HCT116 (cell line): ENCODE measurements at regions not wholly inside any gene's neighbourhood (a gene's known extent, or its start where the extent isn't known, plus 50 kb on each side); places are given as distances from the start of the nearest gene placed in this dataset.

Experiments
- ELF1 ChIP-seq: IDR thresholded peaks from 2 replicates; pipeline ENCODE4 v1.6.1; 2012; ENCODE audit warnings: low read depth, borderline replicate concordance
- EZH2 ChIP-seq: fragments of 200-600 bp; sonication (generic); IDR thresholded peaks from 2 replicates; pipeline ENCODE4 v1.6.1; 2017; ENCODE audit warnings: antibody characterized with exemption, mixed run types
- EZH2phosphoT487 ChIP-seq: fragments of 200-600 bp; IDR thresholded peaks from 2 replicates; pipeline ENCODE4 v1.6.1; 2018; ENCODE audit warnings: antibody characterized with exemption, borderline replicate concordance
- POLR2A ChIP-seq: IDR thresholded peaks from 2 replicates; pipeline ENCODE4 v1.7.0; 2011; ENCODE audit warnings: borderline replicate concordance; ENCODE audit not compliant: insufficient read depth, insufficient read length; ENCODE audit errors: extremely low read depth
- POLR2AphosphoS5 ChIP-seq: IDR thresholded peaks from 2 replicates; pipeline ENCODE4 v1.6.1; 2011; ENCODE audit warnings: mild to moderate bottlenecking, low read depth, low read length, moderate library complexity
- ZNF274 ChIP-seq: fragments of 200-500 bp; sonication (Bioruptor generic); IDR thresholded peaks from 2 replicates; pipeline ENCODE4 v1.6.1; 2014; ENCODE audit warnings: mild to moderate bottlenecking, low read depth, low read length, inconsistent platforms
- TF ChIP-seq, protein P1 (sequence below), 3 experiments: fragments of 200-600 bp in 1 of 3; sonication (generic) in 1 of 3; IDR thresholded peaks in 2 of 3; conservative IDR thresholded peaks in 1 of 3; 2 replicates each; pipeline ENCODE4 v1.5.1; 2012 to 2017; ENCODE audit warnings: low read depth in 2 of 3, low read length in 2 of 3, antibody characterized with exemption in 1 of 3, borderline replicate concordance in 1 of 3, control low read depth in 1 of 3, mild to moderate bottlenecking in 1 of 3, mixed read lengths in 1 of 3, mixed run types in 1 of 3, moderate library complexity in 1 of 3; ENCODE audit not compliant: insufficient read depth in 1 of 3
- TF ChIP-seq, protein P2 (sequence below): IDR thresholded peaks from 2 replicates; pipeline ENCODE4 v1.6.1; 2012; ENCODE audit warnings: low read depth
- TF ChIP-seq, protein P3 (sequence below): IDR thresholded peaks from 2 replicates; pipeline ENCODE4 v1.6.1; 2012
- TF ChIP-seq, protein P4 (sequence below): IDR thresholded peaks from 2 replicates; pipeline ENCODE4 v1.6.1; 2012

DNA sequence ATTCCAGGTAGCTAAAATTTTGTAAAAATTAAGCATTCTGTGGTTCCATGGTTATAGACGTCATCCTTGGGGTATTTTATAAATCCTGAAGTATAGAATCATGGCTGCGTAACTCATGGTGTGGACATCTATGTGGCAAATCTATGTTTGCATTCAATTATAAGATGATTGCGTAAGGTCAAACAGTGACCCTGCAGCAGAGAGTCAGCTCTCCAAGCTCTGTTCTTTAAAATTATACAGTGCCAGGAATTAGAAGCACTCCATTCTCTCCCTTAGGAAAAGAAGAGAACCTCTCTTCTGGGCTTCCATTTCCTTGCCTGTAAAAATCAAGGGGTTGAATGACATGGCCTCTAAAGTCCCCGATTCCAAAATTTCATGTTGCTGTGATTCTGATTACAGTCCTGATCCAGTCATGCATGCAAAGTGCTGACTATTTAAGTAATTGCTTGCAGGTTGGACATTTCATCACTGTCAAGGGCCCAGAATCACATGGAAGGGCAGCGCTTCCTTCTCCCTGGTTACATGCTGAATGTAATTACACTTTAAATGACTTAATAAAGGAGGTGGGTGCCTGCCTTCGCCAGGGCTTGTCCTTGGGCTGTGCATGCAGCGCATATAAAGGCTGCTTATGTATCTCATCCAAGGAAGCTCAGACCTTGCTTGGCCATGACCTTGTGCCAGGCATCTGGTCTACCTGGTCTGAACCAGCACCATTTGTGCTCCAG is 550.7 kb downstream of the TYW1 start:
- TF ChIP-seq POLR2AphosphoS5 = no peak
- TF ChIP-seq, protein P1, sequence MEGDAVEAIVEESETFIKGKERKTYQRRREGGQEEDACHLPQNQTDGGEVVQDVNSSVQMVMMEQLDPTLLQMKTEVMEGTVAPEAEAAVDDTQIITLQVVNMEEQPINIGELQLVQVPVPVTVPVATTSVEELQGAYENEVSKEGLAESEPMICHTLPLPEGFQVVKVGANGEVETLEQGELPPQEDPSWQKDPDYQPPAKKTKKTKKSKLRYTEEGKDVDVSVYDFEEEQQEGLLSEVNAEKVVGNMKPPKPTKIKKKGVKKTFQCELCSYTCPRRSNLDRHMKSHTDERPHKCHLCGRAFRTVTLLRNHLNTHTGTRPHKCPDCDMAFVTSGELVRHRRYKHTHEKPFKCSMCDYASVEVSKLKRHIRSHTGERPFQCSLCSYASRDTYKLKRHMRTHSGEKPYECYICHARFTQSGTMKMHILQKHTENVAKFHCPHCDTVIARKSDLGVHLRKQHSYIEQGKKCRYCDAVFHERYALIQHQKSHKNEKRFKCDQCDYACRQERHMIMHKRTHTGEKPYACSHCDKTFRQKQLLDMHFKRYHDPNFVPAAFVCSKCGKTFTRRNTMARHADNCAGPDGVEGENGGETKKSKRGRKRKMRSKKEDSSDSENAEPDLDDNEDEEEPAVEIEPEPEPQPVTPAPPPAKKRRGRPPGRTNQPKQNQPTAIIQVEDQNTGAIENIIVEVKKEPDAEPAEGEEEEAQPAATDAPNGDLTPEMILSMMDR (IDR thresholded peaks at IDR 0.05 in 2 of 3, conservative IDR thresholded peaks at IDR 0.05 in 1 of 3; ENCODE audit: borderline replicate concordance in 1 of 3, insufficient read depth in 1 of 3, low read depth in 2 of 3, low read length in 2 of 3) = no peak
- no peak for TF ChIP-seq ELF1
- TF ChIP-seq, protein P2, sequence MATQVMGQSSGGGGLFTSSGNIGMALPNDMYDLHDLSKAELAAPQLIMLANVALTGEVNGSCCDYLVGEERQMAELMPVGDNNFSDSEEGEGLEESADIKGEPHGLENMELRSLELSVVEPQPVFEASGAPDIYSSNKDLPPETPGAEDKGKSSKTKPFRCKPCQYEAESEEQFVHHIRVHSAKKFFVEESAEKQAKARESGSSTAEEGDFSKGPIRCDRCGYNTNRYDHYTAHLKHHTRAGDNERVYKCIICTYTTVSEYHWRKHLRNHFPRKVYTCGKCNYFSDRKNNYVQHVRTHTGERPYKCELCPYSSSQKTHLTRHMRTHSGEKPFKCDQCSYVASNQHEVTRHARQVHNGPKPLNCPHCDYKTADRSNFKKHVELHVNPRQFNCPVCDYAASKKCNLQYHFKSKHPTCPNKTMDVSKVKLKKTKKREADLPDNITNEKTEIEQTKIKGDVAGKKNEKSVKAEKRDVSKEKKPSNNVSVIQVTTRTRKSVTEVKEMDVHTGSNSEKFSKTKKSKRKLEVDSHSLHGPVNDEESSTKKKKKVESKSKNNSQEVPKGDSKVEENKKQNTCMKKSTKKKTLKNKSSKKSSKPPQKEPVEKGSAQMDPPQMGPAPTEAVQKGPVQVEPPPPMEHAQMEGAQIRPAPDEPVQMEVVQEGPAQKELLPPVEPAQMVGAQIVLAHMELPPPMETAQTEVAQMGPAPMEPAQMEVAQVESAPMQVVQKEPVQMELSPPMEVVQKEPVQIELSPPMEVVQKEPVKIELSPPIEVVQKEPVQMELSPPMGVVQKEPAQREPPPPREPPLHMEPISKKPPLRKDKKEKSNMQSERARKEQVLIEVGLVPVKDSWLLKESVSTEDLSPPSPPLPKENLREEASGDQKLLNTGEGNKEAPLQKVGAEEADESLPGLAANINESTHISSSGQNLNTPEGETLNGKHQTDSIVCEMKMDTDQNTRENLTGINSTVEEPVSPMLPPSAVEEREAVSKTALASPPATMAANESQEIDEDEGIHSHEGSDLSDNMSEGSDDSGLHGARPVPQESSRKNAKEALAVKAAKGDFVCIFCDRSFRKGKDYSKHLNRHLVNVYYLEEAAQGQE = no peak
- no peak for TF ChIP-seq ZNF274
- TF ChIP-seq POLR2A = no peak
- TF ChIP-seq, protein P3, sequence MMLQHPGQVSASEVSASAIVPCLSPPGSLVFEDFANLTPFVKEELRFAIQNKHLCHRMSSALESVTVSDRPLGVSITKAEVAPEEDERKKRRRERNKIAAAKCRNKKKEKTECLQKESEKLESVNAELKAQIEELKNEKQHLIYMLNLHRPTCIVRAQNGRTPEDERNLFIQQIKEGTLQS = no peak
- TF ChIP-seq, protein P4, sequence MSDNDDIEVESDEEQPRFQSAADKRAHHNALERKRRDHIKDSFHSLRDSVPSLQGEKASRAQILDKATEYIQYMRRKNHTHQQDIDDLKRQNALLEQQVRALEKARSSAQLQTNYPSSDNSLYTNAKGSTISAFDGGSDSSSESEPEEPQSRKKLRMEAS = no peak
- no peak for TF ChIP-seq EZH2
- TF ChIP-seq EZH2phosphoT487 = no peak
